ENCODE measurements at regions not wholly inside any gene's neighbourhood (a gene's known extent, or its start where the extent isn't known, plus 50 kb on each side); places are given as distances from the start of the nearest gene placed in this dataset.

- DNase-seq (ENCODE audit: low read depth, low spot score) = no peak
- no peak for TF ChIP-seq EZH2 (IDR thresholded peaks at IDR 0.05; ENCODE audit: low read length)
- TF ChIP-seq CTCF (optimal IDR thresholded peaks at IDR 0.05 in 1 of 3, IDR thresholded peaks at IDR 0.05 in 1 of 3, conservative IDR thresholded peaks at IDR 0.05 in 1 of 3; ENCODE audit: extremely low read depth in 1 of 3, insufficient read depth in 2 of 3, low read length in 3 of 3) = no peak
- H3K9me1 ChIP-seq (ENCODE audit: control insufficient read depth, extremely low read depth, insufficient read depth, low read length) = no peaks in the 10 kb centered on the region
- no peaks in the 10 kb centered on the region for H3K4me1 ChIP-seq (ENCODE audit: control insufficient read depth, extremely low read depth, insufficient read depth, low read length)
- FAIRE-seq = no peak
- no peaks in the 10 kb centered on the region for H4K20me1 ChIP-seq (ENCODE audit: control insufficient read depth, extremely low read depth, insufficient read depth, low read length)
- no peak overlapping the region for H2AFZ ChIP-seq (ENCODE audit: control insufficient read depth, low read length)
- H3K4me3 ChIP-seq (ENCODE audit: control insufficient read depth in 2 of 3, extremely low read depth in 1 of 3, insufficient read depth in 2 of 3, low read depth in 1 of 3, low read length in 3 of 3) = no peak overlapping the region
- H3K4me2 ChIP-seq (ENCODE audit: control insufficient read depth, extremely low read depth, insufficient read depth, low read depth, low read length) = no peak overlapping the region
- peaks cover 10% of the 10 kb centered on the region for H3K27me3 ChIP-seq (ENCODE audit: control insufficient read depth, extremely low read depth, insufficient read depth, low read length)
- dilution Hi-C loops (cut with MboI; ENCODE audit: extremely low pct_ligation_motif_present, low sequenced_read_pairs) = no loop called here
- no peak overlapping the region for H3K27ac ChIP-seq (ENCODE audit: control insufficient read depth, insufficient read depth, low read length)
- no peaks in the 10 kb centered on the region for H3K9me3 ChIP-seq (ENCODE audit: control insufficient read depth, low read depth, low read length)
- no peak overlapping the region for H3K9ac ChIP-seq (ENCODE audit: control insufficient read depth, extremely low read depth, insufficient read depth, low read length)
- H3K79me2 ChIP-seq (ENCODE audit: control insufficient read depth, insufficient read depth, low read length) = no peaks in the 10 kb centered on the region
- no peaks in the 10 kb centered on the region for H3K36me3 ChIP-seq (ENCODE audit: control insufficient read depth in 2 of 2, extremely low read depth in 1 of 2, insufficient read depth in 2 of 2, low read length in 2 of 2)
These were observed 163.0 kb upstream of the SH3BP4 start for GRCh38 chr2:234788841-234789240.

- dilution Hi-C loops (cut with MboI; ENCODE audit: extremely low pct_ligation_motif_present, low sequenced_read_pairs) = no loop called here
- no peak overlapping the region for H3K27ac ChIP-seq (ENCODE audit: control insufficient read depth, insufficient read depth, low read length)
- no peak overlapping the region for H3K4me2 ChIP-seq (ENCODE audit: control insufficient read depth, extremely low read depth, insufficient read depth, low read depth, low read length)
- H2AFZ ChIP-seq (ENCODE audit: control insufficient read depth, low read length) = no peak overlapping the region
- DNase-seq (ENCODE audit: low read depth, low spot score) = no peak
- H3K36me3 ChIP-seq (ENCODE audit: control insufficient read depth in 2 of 2, extremely low read depth in 1 of 2, insufficient read depth in 2 of 2, low read length in 2 of 2) = no peaks in the 10 kb centered on the region
- no peaks in the 10 kb centered on the region for H3K79me2 ChIP-seq (ENCODE audit: control insufficient read depth, insufficient read depth, low read length)
- H3K4me3 ChIP-seq (ENCODE audit: control insufficient read depth in 2 of 3, extremely low read depth in 1 of 3, insufficient read depth in 2 of 3, low read depth in 1 of 3, low read length in 3 of 3) = no peak overlapping the region
- H3K9me3 ChIP-seq (ENCODE audit: control insufficient read depth, low read depth, low read length) = peaks cover 2% of the 10 kb centered on the region
- H3K4me1 ChIP-seq (ENCODE audit: control insufficient read depth, extremely low read depth, insufficient read depth, low read length) = no peaks in the 10 kb centered on the region
- TF ChIP-seq CTCF (optimal IDR thresholded peaks at IDR 0.05 in 1 of 3, IDR thresholded peaks at IDR 0.05 in 1 of 3, conservative IDR thresholded peaks at IDR 0.05 in 1 of 3; ENCODE audit: extremely low read depth in 1 of 3, insufficient read depth in 2 of 3, low read length in 3 of 3) = no peak
- no peak for TF ChIP-seq EZH2 (IDR thresholded peaks at IDR 0.05; ENCODE audit: low read length)
- H3K27me3 ChIP-seq (ENCODE audit: control insufficient read depth, extremely low read depth, insufficient read depth, low read length) = peaks cover 10% of the 10 kb centered on the region
- H4K20me1 ChIP-seq (ENCODE audit: control insufficient read depth, extremely low read depth, insufficient read depth, low read length) = no peaks in the 10 kb centered on the region
- H3K9ac ChIP-seq (ENCODE audit: control insufficient read depth, extremely low read depth, insufficient read depth, low read length) = no peak overlapping the region
- FAIRE-seq = no peak
- no peaks in the 10 kb centered on the region for H3K9me1 ChIP-seq (ENCODE audit: control insufficient read depth, extremely low read depth, insufficient read depth, low read length)
These were observed 163.4 kb upstream of the SH3BP4 start for GRCh38 chr2:234788381-234788780.

All from keratinocyte (primary cell).